A549 (cell line): ENCODE measurements at regions not wholly inside any gene's neighbourhood (a gene's known extent, or its start where the extent isn't known, plus 50 kb on each side); places are given as distances from the start of the nearest gene placed in this dataset.
A peak's percentile ranks its signal among the peaks of the same experiment; 100 is the strongest.

Experiments
- ATAC-seq, 2 experiments: fragments of 200-7000 bp in 1 of 2; fragments of >200 bp in 1 of 2; cut with Nextera tagmentation in 1 of 2; cut with Tn5 transposase in 1 of 2; 3 replicates each; pipeline versions ENCODE4 v1.8.0 to v1.9.1; 2018 to 2020; ENCODE audit warnings: mild to moderate bottlenecking in 1 of 2, moderate library complexity in 1 of 2
- CTCF ChIA-PET: fragments of 300-600 bp; sonication (Branson Sonifier 250); formaldehyde crosslinking; extraction: SDS; loops from one replicate; lab custom pipeline; 2021; ENCODE audit warnings: antibody characterized with exemption, inconsistent platforms; lab: Yijun Ruan, JAX
- POLR2A ChIA-PET: fragments of 350-600 bp; formaldehyde crosslinking; extraction: SDS; loops from one replicate; lab custom pipeline; 2021; ENCODE audit warnings: antibody characterized with exemption, inconsistent platforms; lab: Yijun Ruan, JAX
- DNase-seq, 2 experiments: peaks; one replicate each; pipeline versions ENCODE4 v3.0.0 to v3.0.0-alpha.2; 2011 to 2016; ENCODE audit warnings: low read depth in 1 of 2, low spot score in 1 of 2
- FAIRE-seq: peaks from 2 replicates; lab custom pipeline; 2011; peaks lifted over from hg19 to GRCh38; lab: Jason Lieb, UNC
- H3K27ac ChIP-seq, 2 experiments: fragments of >200 bp; sonication (Bioruptor Twin); formaldehyde crosslinking; 3 replicates each; pipeline ENCODE4 v1.5.1; 2016 to 2017
- H3K4me1 ChIP-seq: fragments of >200 bp; sonication (Bioruptor Twin); formaldehyde crosslinking; 3 replicates; pipeline ENCODE4 v1.6.1; 2016
- H3K4me2 ChIP-seq: fragments of >200 bp; sonication (Bioruptor Twin); formaldehyde crosslinking; 3 replicates; pipeline ENCODE4 v1.6.1; 2016
- H3K4me3 ChIP-seq: fragments of >200 bp; sonication (Bioruptor Twin); formaldehyde crosslinking; 3 replicates; pipeline ENCODE4 v1.5.1; 2016
- H3K9me3 ChIP-seq: fragments of >200 bp; sonication (Bioruptor Twin); formaldehyde crosslinking; 3 replicates; pipeline ENCODE4 v1.6.1; 2016
- CBX8 ChIP-seq: fragments of 200-600 bp; sonication (generic); IDR thresholded peaks from 2 replicates; pipeline ENCODE4 v1.6.1; 2016
- CEBPB ChIP-seq, 2 experiments: fragments of >200 bp in 1 of 2; sonication (Bioruptor Twin) in 1 of 2; formaldehyde crosslinking in 1 of 2; IDR thresholded peaks; 2 replicates each; pipeline ENCODE4 v1.6.1; 2012 to 2016
- EHMT2 ChIP-seq: fragments of 200-600 bp; sonication (generic); IDR thresholded peaks from 2 replicates; pipeline ENCODE4 v1.6.1; 2016; ENCODE audit warnings: antibody characterized with exemption, low read depth, mild to moderate bottlenecking, moderate library complexity
- ELK1 ChIP-seq: fragments of 150-350 bp; IDR thresholded peaks from 2 replicates; pipeline ENCODE4 v1.6.1; 2014; ENCODE audit warnings: low read depth, mild to moderate bottlenecking, low read length
- EP300 ChIP-seq, 2 experiments: fragments of >200 bp; sonication (Bioruptor Twin); formaldehyde crosslinking; IDR thresholded peaks; 2 replicates in 1 of 2; 3 replicates in 1 of 2; pipeline ENCODE4 v1.6.1; 2016 to 2017
- FOSL2 ChIP-seq, 2 experiments: fragments of 450-650 bp in 1 of 2; fragments of >200 bp in 1 of 2; sonication (Bioruptor Twin) in 1 of 2; formaldehyde crosslinking; IDR thresholded peaks; 2 replicates each; pipeline versions ENCODE4 v1.5.0 to v1.6.1; 2016 to 2020; ENCODE audit warnings: mild to moderate bottlenecking in 1 of 2, moderate library complexity in 1 of 2
- HES2 ChIP-seq: fragments of >200 bp; sonication (Bioruptor Twin); formaldehyde crosslinking; IDR thresholded peaks from 2 replicates; pipeline ENCODE4 v1.6.1; 2016
- HEYL ChIP-seq: fragments of 250-450 bp; sonication (Bioruptor Pico); IDR thresholded peaks from 2 replicates; pipeline ENCODE4 v1.8.0; 2021; ENCODE audit warnings: mild to moderate bottlenecking, moderate library complexity
- JUN ChIP-seq, 2 experiments: fragments of >200 bp; sonication (Bioruptor Twin); formaldehyde crosslinking; IDR thresholded peaks; 2 replicates in 1 of 2; 3 replicates in 1 of 2; pipeline ENCODE4 v1.6.1; 2016 to 2017
- KDM1A ChIP-seq: fragments of 200-600 bp; sonication (generic); IDR thresholded peaks from 2 replicates; pipeline ENCODE4 v1.6.1; 2016; ENCODE audit warnings: low read depth, mild to moderate bottlenecking
- MAX ChIP-seq: IDR thresholded peaks from 2 replicates; pipeline ENCODE4 v1.6.1; 2012
- MAZ ChIP-seq: fragments of 150-350 bp; IDR thresholded peaks from 2 replicates; pipeline ENCODE4 v1.6.1; 2014; ENCODE audit warnings: antibody characterized with exemption, low read depth, low read length, borderline replicate concordance
- NFE2L2 ChIP-seq: fragments of 150-350 bp; conservative IDR thresholded peaks from 2 replicates; pipeline ENCODE4 v1.6.1; 2014; ENCODE audit warnings: low read length
- PBX3 ChIP-seq: IDR thresholded peaks from 2 replicates; pipeline ENCODE4 v1.6.1; 2012
- RAD21 ChIP-seq, 2 experiments: fragments of >200 bp in 1 of 2; sonication (Bioruptor Twin) in 1 of 2; formaldehyde crosslinking in 1 of 2; IDR thresholded peaks in 1 of 2; conservative IDR thresholded peaks in 1 of 2; 2 replicates in 1 of 2; 3 replicates in 1 of 2; pipeline ENCODE4 v1.6.1; 2012 to 2018; ENCODE audit warnings: inconsistent platforms in 1 of 2
- RARB ChIP-seq: fragments of 250-450 bp; sonication (Bioruptor Pico); IDR thresholded peaks from 2 replicates; pipeline ENCODE4 v1.8.0; 2021; ENCODE audit warnings: mild to moderate bottlenecking, moderate library complexity
- RFX5 ChIP-seq: fragments of 450-650 bp; IDR thresholded peaks from 2 replicates; pipeline ENCODE4 v1.7.1; 2014; ENCODE audit warnings: antibody characterized with exemption, mild to moderate bottlenecking, moderate library complexity
- RNF2 ChIP-seq: fragments of 200-600 bp; sonication (generic); IDR thresholded peaks from 2 replicates; pipeline ENCODE4 v1.6.1; 2016; ENCODE audit warnings: low read depth, mild to moderate bottlenecking, antibody characterized with exemption, moderate library complexity, borderline replicate concordance
- SMC3 ChIP-seq: fragments of >200 bp; sonication (Bioruptor Twin); formaldehyde crosslinking; IDR thresholded peaks from 3 replicates; pipeline ENCODE4 v1.6.1; 2018; ENCODE audit warnings: inconsistent platforms
- SREBF2 ChIP-seq: fragments of 450-650 bp; IDR thresholded peaks from 2 replicates; pipeline ENCODE4 v1.6.1; 2014; ENCODE audit warnings: mild to moderate bottlenecking, moderate library complexity
- ZC3H11A ChIP-seq: fragments of 450-650 bp; IDR thresholded peaks from 2 replicates; pipeline ENCODE4 v1.6.1; 2014; ENCODE audit warnings: antibody characterized with exemption, mild to moderate bottlenecking
- ZNF302 ChIP-seq: fragments of 250-450 bp; sonication (Bioruptor Pico); IDR thresholded peaks from 2 replicates; pipeline ENCODE4 v1.9.0; 2021; ENCODE audit warnings: inconsistent platforms, mild to moderate bottlenecking, moderate library complexity
- ZSCAN20 ChIP-seq: fragments of 250-450 bp; sonication (Bioruptor Pico); IDR thresholded peaks from 2 replicates; pipeline ENCODE4 v1.8.0; 2022; ENCODE audit warnings: mild to moderate bottlenecking, moderate library complexity
- whole genome bisulfite sequencing: methylation state at CpG from one replicate; pipeline ENCODE4 v1.1.6; 2017; ENCODE audit errors: missing lambda C conversion rate; 5-methylcytosine and 5-hydroxymethylcytosine counted together
- TF ChIP-seq, protein P1 (sequence below): fragments of >200 bp; sonication (Bioruptor Twin); formaldehyde crosslinking; IDR thresholded peaks from 3 replicates; pipeline ENCODE4 v1.5.1; 2016
- TF ChIP-seq, protein P2 (sequence below): fragments of 250-450 bp; sonication (Bioruptor Pico); IDR thresholded peaks from 2 replicates; pipeline ENCODE4 v1.5.0; 2020; ENCODE audit warnings: low read depth, mild to moderate bottlenecking, moderate library complexity

DNA sequence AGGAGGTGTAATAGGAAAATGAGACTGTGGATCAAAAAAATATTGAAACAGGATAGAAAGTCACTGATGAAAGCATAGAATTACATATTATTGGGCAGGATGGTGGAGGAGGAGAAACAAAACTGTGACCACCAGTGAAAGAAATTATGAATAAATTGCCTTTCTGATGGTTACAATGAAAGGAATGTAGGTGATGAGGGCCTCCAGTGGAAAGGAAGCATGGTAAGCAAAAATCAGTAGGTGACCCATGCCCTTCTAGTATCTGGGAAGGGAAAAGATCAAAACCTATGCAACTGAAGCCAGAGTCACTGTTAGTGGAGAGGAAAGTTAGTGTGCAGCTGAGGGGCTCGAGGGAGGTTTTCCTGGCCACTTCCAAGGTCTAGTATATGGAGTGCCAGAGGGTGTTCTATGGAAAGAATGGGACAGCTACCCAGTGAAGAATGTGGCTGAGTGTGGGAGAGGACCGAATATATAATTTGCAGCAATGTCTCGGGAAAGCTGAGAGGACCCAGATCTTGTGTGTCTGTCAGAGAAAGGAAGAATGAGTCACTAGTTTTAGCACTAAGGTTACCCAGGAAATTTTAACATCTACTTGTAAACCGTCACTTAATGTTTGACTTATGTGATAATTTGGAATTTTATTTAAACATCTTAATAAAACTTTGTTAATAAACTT, 146.2 kb downstream of the NFKBIZ start:
- WGBS = 24% methylated on average over 4 of the region's 4 CpGs
- no peaks in the 10 kb centered on the region for H3K9me3 ChIP-seq
- peak overlapping the region in 1 of 2 experiments; percentile 46; a peak in 1 of 6 replicates for H3K27ac ChIP-seq
- peaks cover 6% of the 10 kb centered on the region; the same call in 1 of the 3 replicates for H3K4me1 ChIP-seq
- no peak overlapping the region for H3K4me3 ChIP-seq
- ATAC-seq (peak in 1 of 2 experiments; percentile 23; a peak in 1 of 6 replicates), DNase-seq (no peak), FAIRE-seq (no peak)
- CTCF ChIA-PET = interaction anchor here (4.2 kb wide), 1 partner anchor 230 kb away, joined by 18 read pairs; no protein-coding TSS in a partner anchor
- no peak for TF ChIP-seq RNF2
- POLR2A ChIA-PET = interaction anchor here (1.7 kb wide), 1 partner anchor 146 kb away, joined by 6 read pairs; the partner anchor contains the start of gene NFKBIZ
- 0 out of 3 replicates have a peak overlapping the region, but pooled peaks have one; percentile 11 for H3K4me2 ChIP-seq

DNA sequence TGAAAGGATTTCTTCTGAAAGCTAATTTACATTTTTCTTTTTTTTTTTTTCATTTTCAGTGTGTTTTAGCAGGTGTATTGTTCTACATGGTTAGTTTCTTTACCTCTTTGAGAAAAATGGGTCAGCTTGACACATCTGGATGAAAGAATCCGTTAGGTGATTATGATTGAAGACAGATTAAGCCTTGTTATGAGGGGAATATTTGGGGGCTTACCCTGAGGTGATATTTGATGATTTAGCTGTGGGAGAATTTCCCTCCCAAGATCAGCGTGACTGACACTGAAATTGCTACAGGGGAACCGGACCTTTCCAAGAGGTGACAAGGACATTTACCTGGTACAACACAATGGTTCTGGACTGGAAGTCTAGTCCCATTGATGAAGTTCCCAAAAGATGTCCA, 147.5 kb downstream of the NFKBIZ start:
- no peak for ATAC-seq
- no peak for TF ChIP-seq EP300 (IDR thresholded peaks at IDR 0.05)
- TF ChIP-seq MAX = no peak
- no peak for TF ChIP-seq HES2
- TF ChIP-seq ZSCAN20 (CRISPR knock-in tag) = no peak
- no peak for TF ChIP-seq PBX3
- no peak for TF ChIP-seq RAD21 (conservative IDR thresholded peaks at IDR 0.05 in 1 of 2, IDR thresholded peaks at IDR 0.05 in 1 of 2)
- no peak for TF ChIP-seq KDM1A
- no peak for TF ChIP-seq RARB (CRISPR knock-in tag)
- no peak for TF ChIP-seq RFX5
- TF ChIP-seq, all 56 proteins: peak for 0
- DNase-seq (no peak), FAIRE-seq (no peak)
- no peak overlapping the region for H3K4me2 ChIP-seq
- H3K4me3 ChIP-seq = no peak overlapping the region
- WGBS = 65% methylated on average over 3 of the region's 3 CpGs
- no peaks in the 10 kb centered on the region for H3K9me3 ChIP-seq
- POLR2A ChIA-PET = interaction anchor here (1.7 kb wide), 1 partner anchor 147 kb away, joined by 6 read pairs; the partner anchor contains the start of gene NFKBIZ
- H3K4me1 ChIP-seq = peaks cover 6% of the 10 kb centered on the region; the same call in 1 of the 3 replicates
- CTCF ChIA-PET = interaction anchor here (4.2 kb wide), 1 partner anchor 228 kb away, joined by 18 read pairs; no protein-coding TSS in a partner anchor
- H3K27ac ChIP-seq = no peak overlapping the region

DNA sequence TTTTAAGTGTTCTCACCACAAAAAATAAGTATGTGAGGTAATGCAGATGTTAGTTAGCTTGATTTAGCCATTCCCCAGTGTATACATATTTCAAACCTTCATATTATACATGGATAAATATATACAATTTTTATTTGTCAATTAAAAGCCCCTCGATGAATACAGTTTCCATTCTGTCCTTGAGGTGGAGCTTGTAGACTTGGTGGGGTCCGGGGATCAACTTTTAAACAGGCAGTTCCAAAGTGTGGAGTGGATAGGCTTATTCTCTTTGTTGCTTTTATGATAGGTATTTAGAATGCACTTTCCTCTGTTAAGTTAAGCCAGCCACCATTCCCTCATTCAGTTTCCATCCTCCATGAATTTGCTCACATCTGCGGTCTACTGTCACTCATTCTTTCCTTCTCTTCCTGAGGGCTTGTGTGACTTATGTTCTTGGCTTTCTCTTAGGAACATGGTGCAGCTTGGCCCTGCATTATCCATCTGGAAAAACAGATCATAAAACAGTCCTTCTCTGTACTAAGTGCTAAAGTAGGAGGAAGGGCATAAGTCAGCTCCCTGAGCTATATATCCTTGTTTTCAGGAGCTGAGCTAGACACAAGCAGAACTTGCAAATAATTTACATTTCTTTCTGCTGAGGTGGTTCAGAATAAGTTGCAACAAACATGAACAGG, 149.1 kb downstream of the NFKBIZ start:
- Histone ChIP-seq H3K4me1 (peaks cover 6% of the 10 kb centered on the region; the same call in 1 of the 3 replicates), H3K27ac (peak overlapping the region in 1 of 2 experiments; percentile 45; a peak in 1 of 6 replicates), H3K9me3 (no peaks in the 10 kb centered on the region), H3K4me3 (no peak overlapping the region), H3K4me2 (no peak overlapping the region)
- POLR2A ChIA-PET = no interaction called here
- WGBS = 73% methylated on average over 3 of the region's 3 CpGs
- ATAC-seq (no peak), DNase-seq (peak in 1 of 2 experiments; percentile 13), FAIRE-seq (no peak)
- CTCF ChIA-PET = interaction anchor here (0.7 to 4.2 kb wide), 2 partner anchors 227 to 230 kb away, joined by 3 to 18 read pairs; no protein-coding TSS in a partner anchor
- TF ChIP-seq NFE2L2 (no peak), MAX (no peak), SREBF2 (no peak), MAZ (no peak), CBX8 (no peak), RAD21 (conservative IDR thresholded peaks at IDR 0.05 in 1 of 2, IDR thresholded peaks at IDR 0.05 in 1 of 2) (peak in 1 of 2 experiments; percentile 37; a peak in 2 of 5 replicates), FOSL2 (IDR thresholded peaks at IDR 0.05) (no peak), FOSL2 (CRISPR knock-in tag; IDR thresholded peaks at IDR 0.05) (no peak), HEYL (CRISPR knock-in tag) (no peak), RARB (CRISPR knock-in tag) (no peak), ZNF302 (CRISPR knock-in tag) (no peak), RFX5 (no peak), SMC3 (peak; percentile 14; the same call in 1 of the 3 replicates), CEBPB (IDR thresholded peaks at IDR 0.05) (no peak), ELK1 (no peak), JUN (IDR thresholded peaks at IDR 0.05) (no peak), EHMT2 (no peak), ZC3H11A (no peak)
- TF ChIP-seq, protein P1, sequence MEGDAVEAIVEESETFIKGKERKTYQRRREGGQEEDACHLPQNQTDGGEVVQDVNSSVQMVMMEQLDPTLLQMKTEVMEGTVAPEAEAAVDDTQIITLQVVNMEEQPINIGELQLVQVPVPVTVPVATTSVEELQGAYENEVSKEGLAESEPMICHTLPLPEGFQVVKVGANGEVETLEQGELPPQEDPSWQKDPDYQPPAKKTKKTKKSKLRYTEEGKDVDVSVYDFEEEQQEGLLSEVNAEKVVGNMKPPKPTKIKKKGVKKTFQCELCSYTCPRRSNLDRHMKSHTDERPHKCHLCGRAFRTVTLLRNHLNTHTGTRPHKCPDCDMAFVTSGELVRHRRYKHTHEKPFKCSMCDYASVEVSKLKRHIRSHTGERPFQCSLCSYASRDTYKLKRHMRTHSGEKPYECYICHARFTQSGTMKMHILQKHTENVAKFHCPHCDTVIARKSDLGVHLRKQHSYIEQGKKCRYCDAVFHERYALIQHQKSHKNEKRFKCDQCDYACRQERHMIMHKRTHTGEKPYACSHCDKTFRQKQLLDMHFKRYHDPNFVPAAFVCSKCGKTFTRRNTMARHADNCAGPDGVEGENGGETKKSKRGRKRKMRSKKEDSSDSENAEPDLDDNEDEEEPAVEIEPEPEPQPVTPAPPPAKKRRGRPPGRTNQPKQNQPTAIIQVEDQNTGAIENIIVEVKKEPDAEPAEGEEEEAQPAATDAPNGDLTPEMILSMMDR = peak; percentile 17; the same call in 1 of the 3 replicates
- TF ChIP-seq, protein P2, sequence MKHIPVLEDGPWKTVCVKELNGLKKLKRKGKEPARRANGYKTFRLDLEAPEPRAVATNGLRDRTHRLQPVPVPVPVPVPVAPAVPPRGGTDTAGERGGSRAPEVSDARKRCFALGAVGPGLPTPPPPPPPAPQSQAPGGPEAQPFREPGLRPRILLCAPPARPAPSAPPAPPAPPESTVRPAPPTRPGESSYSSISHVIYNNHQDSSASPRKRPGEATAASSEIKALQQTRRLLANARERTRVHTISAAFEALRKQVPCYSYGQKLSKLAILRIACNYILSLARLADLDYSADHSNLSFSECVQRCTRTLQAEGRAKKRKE (CRISPR knock-in tag) = no peak
